GM23338 (cell line): ENCODE measurements at regions not wholly inside any gene's neighbourhood (a gene's known extent, or its start where the extent isn't known, plus 50 kb on each side); places are given as distances from the start of the nearest gene placed in this dataset.

ENCODE experiments used
- ATAC-seq: fragments of 200-7000 bp; cut with Tn5 transposase; 3 replicates; pipeline ENCODE4 v1.9.1; 2020
- DNase-seq: peaks from one replicate; pipeline ENCODE4 v3.0.0-alpha.2; 2015; ENCODE audit warnings: low spot score
- H2AFZ ChIP-seq: fragments of 200-600 bp; sonication (generic); 2 replicates; pipeline ENCODE4 v1.8.0; 2016; ENCODE audit warnings: antibody characterized with exemption, mild to moderate bottlenecking, moderate library complexity
- H3F3A ChIP-seq: fragments of 200-600 bp; sonication (generic); replicated peaks from 2 replicates; pipeline ENCODE4 v1.8.0; 2017; ENCODE audit warnings: antibody characterized with exemption, mixed run types, low read depth
- H3K27ac ChIP-seq: fragments of 200-600 bp; sonication (generic); 2 replicates; pipeline ENCODE4 v1.6.1; 2016; ENCODE audit warnings: low read depth
- H3K27me3 ChIP-seq: fragments of 200-600 bp; sonication (generic); 2 replicates; pipeline ENCODE4 v1.8.0; 2016; ENCODE audit warnings: mild to moderate bottlenecking, mixed run types, moderate library complexity; ENCODE audit not compliant: insufficient read depth
- H3K36me3 ChIP-seq: fragments of 200-600 bp; sonication (generic); 2 replicates; pipeline ENCODE4 v1.8.0; 2016; ENCODE audit warnings: mild to moderate bottlenecking; ENCODE audit not compliant: insufficient read depth
- H3K4me1 ChIP-seq: fragments of 200-600 bp; sonication (generic); 2 replicates; pipeline ENCODE4 v1.8.0; 2016; ENCODE audit warnings: mild to moderate bottlenecking, moderate library complexity; ENCODE audit not compliant: insufficient read depth
- H3K4me2 ChIP-seq: fragments of 200-600 bp; sonication (generic); 2 replicates; pipeline ENCODE4 v1.7.1; 2017; ENCODE audit warnings: mixed run types
- H3K4me3 ChIP-seq: fragments of 200-600 bp; sonication (generic); 2 replicates; pipeline ENCODE4 v1.6.1; 2016; ENCODE audit warnings: mixed run types
- H3K79me2 ChIP-seq: fragments of 200-600 bp; sonication (generic); replicated peaks from 2 replicates; pipeline ENCODE4 v1.8.0; 2017; ENCODE audit warnings: mild to moderate bottlenecking; ENCODE audit not compliant: insufficient read depth
- H3K9me2 ChIP-seq: fragments of 200-600 bp; sonication (generic); 2 replicates; pipeline ENCODE4 v1.8.0; 2017; ENCODE audit not compliant: insufficient read depth
- H4K20me1 ChIP-seq: fragments of 200-600 bp; sonication (generic); replicated peaks from 2 replicates; pipeline ENCODE4 v1.8.0; 2017; ENCODE audit warnings: mild to moderate bottlenecking; ENCODE audit not compliant: insufficient read depth
- H3K27ac Mint-ChIP-seq: 2 replicates; pipeline ENCODE4 v1.8.0; 2020; ENCODE audit warnings: inconsistent platforms, mild to moderate bottlenecking, moderate library complexity, mixed read lengths
- H3K27me3 Mint-ChIP-seq: 3 replicates; pipeline ENCODE4 v1.8.0; 2022; ENCODE audit warnings: low read depth, mild to moderate bottlenecking, moderate library complexity, mixed read lengths, inconsistent platforms; ENCODE audit not compliant: insufficient read depth, poor library complexity
- H3K36me3 Mint-ChIP-seq: 3 replicates; pipeline ENCODE4 v1.8.0; 2021; ENCODE audit warnings: low read depth, mild to moderate bottlenecking, inconsistent platforms, moderate library complexity, mixed read lengths
- H3K4me1 Mint-ChIP-seq: 3 replicates; pipeline ENCODE4 v1.8.0; 2020; ENCODE audit warnings: mild to moderate bottlenecking, inconsistent platforms, mixed read lengths
- H3K4me3 Mint-ChIP-seq: 3 replicates; pipeline ENCODE4 v1.8.0; 2021; ENCODE audit warnings: moderate library complexity, mild to moderate bottlenecking, inconsistent platforms, mixed read lengths
- H3K9me3 Mint-ChIP-seq: 3 replicates; pipeline ENCODE4 v1.8.0; 2020; ENCODE audit warnings: moderate library complexity, mild to moderate bottlenecking, inconsistent platforms, mixed read lengths
- CREB1 ChIP-seq: fragments of 250-450 bp; sonication (Bioruptor Pico); IDR thresholded peaks from 2 replicates; pipeline ENCODE4 v1.5.0; 2020; ENCODE audit warnings: low read depth, mild to moderate bottlenecking, moderate library complexity
- EZH2 ChIP-seq: fragments of 200-600 bp; sonication (generic); IDR thresholded peaks from one replicate; pipeline ENCODE4 v1.8.0; 2017; ENCODE audit warnings: antibody characterized with exemption, mild to moderate bottlenecking, low read depth; ENCODE audit not compliant: unreplicated experiment
- EZH2phosphoT487 ChIP-seq: fragments of 200-600 bp; sonication (generic); IDR thresholded peaks from one replicate; pipeline ENCODE4 v1.8.1; 2018; ENCODE audit warnings: antibody characterized with exemption; ENCODE audit not compliant: unreplicated experiment
- JUNB ChIP-seq: IDR thresholded peaks from one replicate; pipeline ENCODE4 v1.6.1; 2016; ENCODE audit warnings: antibody characterized with exemption; ENCODE audit not compliant: unreplicated experiment
- NANOG ChIP-seq: IDR thresholded peaks from 2 replicates; pipeline ENCODE4 v1.6.1; 2016; ENCODE audit warnings: antibody characterized with exemption, borderline replicate concordance
- POLR2AphosphoS5 ChIP-seq: IDR thresholded peaks from 2 replicates; pipeline ENCODE4 v1.6.1; 2016; ENCODE audit warnings: antibody characterized with exemption, low read depth
- STAT1 ChIP-seq: IDR thresholded peaks from one replicate; pipeline ENCODE4 v1.6.1; 2016; ENCODE audit warnings: antibody characterized with exemption; ENCODE audit not compliant: unreplicated experiment
- TF ChIP-seq, protein P1 (sequence below): IDR thresholded peaks from one replicate; pipeline ENCODE4 v1.6.1; 2018; ENCODE audit warnings: antibody characterized with exemption; ENCODE audit not compliant: unreplicated experiment
- TF ChIP-seq, protein P2 (sequence below): fragments of 250-450 bp; sonication (Bioruptor Pico); IDR thresholded peaks from 2 replicates; pipeline ENCODE4 v1.5.0; 2020; ENCODE audit warnings: mild to moderate bottlenecking, moderate library complexity
- TF ChIP-seq, protein P3 (sequence below), 2 experiments: fragments of 200-600 bp in 1 of 2; sonication (generic) in 1 of 2; conservative IDR thresholded peaks; 2 replicates each; pipeline versions ENCODE4 v1.5.1 to v1.6.1; 2016 to 2017; ENCODE audit warnings: antibody characterized with exemption in 2 of 2, low read depth in 2 of 2, mild to moderate bottlenecking in 2 of 2, moderate library complexity in 1 of 2

DNA sequence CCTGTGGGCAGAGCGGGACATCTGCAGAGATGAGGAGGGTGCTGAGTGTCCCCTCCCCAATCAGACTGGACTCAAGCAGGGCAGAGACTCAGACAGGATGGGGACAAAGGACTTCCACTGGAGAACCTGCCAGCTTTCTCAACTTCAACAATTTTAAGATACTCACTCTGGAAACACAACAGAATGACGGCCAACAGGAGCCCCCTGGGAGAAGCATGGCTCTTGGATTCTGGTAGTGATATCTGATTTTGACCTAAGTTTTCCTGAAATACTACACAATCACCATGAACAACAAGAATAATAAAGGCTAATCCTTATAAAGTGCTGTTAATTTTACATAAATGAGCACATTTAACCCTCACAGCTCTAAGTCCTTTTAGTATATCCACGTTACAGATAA is 83.5 kb upstream of the PLEKHG1 start:
- Histone ChIP-seq H3K4me2 (no peak overlapping the region), H2AFZ (no peak overlapping the region), H3K79me2 (no peaks in the 10 kb centered on the region), H3K27ac (no peak overlapping the region), H3K9me2 (no peaks in the 10 kb centered on the region; the same call in none of the 2 replicates), H4K20me1 (no peaks in the 10 kb centered on the region), H3F3A (no peaks in the 10 kb centered on the region), H3K36me3 (no peaks in the 10 kb centered on the region), H3K4me3 (no peak overlapping the region), H3K4me1 (no peaks in the 10 kb centered on the region; the same call in 1 of the 2 replicates), H3K27me3 (no peaks in the 10 kb centered on the region)
- Mint-ChIP-seq H3K9me3 (no peaks in the 10 kb centered on the region), H3K4me3 (no peak overlapping the region), H3K27ac (no peak overlapping the region), H3K36me3 (no peaks in the 10 kb centered on the region), H3K27me3 (peaks cover 4% of the 10 kb centered on the region), H3K4me1 (peaks cover 7% of the 10 kb centered on the region; the same call in 2 of the 3 replicates)
- DNase-seq: no peak
- TF ChIP-seq, protein P1, sequence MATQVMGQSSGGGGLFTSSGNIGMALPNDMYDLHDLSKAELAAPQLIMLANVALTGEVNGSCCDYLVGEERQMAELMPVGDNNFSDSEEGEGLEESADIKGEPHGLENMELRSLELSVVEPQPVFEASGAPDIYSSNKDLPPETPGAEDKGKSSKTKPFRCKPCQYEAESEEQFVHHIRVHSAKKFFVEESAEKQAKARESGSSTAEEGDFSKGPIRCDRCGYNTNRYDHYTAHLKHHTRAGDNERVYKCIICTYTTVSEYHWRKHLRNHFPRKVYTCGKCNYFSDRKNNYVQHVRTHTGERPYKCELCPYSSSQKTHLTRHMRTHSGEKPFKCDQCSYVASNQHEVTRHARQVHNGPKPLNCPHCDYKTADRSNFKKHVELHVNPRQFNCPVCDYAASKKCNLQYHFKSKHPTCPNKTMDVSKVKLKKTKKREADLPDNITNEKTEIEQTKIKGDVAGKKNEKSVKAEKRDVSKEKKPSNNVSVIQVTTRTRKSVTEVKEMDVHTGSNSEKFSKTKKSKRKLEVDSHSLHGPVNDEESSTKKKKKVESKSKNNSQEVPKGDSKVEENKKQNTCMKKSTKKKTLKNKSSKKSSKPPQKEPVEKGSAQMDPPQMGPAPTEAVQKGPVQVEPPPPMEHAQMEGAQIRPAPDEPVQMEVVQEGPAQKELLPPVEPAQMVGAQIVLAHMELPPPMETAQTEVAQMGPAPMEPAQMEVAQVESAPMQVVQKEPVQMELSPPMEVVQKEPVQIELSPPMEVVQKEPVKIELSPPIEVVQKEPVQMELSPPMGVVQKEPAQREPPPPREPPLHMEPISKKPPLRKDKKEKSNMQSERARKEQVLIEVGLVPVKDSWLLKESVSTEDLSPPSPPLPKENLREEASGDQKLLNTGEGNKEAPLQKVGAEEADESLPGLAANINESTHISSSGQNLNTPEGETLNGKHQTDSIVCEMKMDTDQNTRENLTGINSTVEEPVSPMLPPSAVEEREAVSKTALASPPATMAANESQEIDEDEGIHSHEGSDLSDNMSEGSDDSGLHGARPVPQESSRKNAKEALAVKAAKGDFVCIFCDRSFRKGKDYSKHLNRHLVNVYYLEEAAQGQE: no peak
- TF ChIP-seq JUNB (no peak), EZH2phosphoT487 (no peak)
- ATAC-seq: no peak

DNA sequence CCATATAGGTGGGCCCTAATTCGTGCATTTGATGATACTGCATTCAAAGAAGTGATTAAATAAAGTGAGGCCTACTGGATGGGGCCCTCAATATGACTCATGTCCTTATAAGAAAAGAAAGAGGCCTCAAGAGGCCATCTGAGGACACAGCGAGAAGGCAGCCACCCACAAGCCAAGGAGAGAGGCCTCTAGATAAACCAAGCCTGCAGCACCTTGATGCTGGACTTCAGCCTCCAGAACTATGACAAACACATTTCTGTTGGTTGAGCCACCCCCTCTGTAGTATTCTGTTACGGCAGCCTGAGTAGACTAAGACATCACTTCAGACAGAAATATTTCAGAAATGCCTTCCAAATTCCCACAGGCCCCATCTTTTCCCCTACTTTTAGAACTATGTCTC is 82.5 kb upstream of the PLEKHG1 start:
- DNase-seq (no peak), ATAC-seq (no peak)
- Histone ChIP-seq H3K27me3 (no peaks in the 10 kb centered on the region), H3K4me3 (no peak overlapping the region), H3K36me3 (no peaks in the 10 kb centered on the region), H3F3A (no peaks in the 10 kb centered on the region), H3K9me2 (no peaks in the 10 kb centered on the region; the same call in none of the 2 replicates), H3K4me2 (no peak overlapping the region), H3K27ac (no peak overlapping the region), H2AFZ (no peak overlapping the region), H4K20me1 (no peaks in the 10 kb centered on the region), H3K79me2 (no peaks in the 10 kb centered on the region), H3K4me1 (no peaks in the 10 kb centered on the region; the same call in 1 of the 2 replicates)
- Mint-ChIP-seq H3K27ac (no peak overlapping the region), H3K36me3 (no peaks in the 10 kb centered on the region), H3K27me3 (peaks cover 4% of the 10 kb centered on the region), H3K4me1 (peaks cover 7% of the 10 kb centered on the region; the same call in 2 of the 3 replicates), H3K4me3 (no peak overlapping the region), H3K9me3 (no peaks in the 10 kb centered on the region)
- TF ChIP-seq STAT1 (no peak), POLR2AphosphoS5 (no peak), EZH2phosphoT487 (no peak), NANOG (no peak), CREB1 (no peak), EZH2 (no peak)
- TF ChIP-seq, protein P2, sequence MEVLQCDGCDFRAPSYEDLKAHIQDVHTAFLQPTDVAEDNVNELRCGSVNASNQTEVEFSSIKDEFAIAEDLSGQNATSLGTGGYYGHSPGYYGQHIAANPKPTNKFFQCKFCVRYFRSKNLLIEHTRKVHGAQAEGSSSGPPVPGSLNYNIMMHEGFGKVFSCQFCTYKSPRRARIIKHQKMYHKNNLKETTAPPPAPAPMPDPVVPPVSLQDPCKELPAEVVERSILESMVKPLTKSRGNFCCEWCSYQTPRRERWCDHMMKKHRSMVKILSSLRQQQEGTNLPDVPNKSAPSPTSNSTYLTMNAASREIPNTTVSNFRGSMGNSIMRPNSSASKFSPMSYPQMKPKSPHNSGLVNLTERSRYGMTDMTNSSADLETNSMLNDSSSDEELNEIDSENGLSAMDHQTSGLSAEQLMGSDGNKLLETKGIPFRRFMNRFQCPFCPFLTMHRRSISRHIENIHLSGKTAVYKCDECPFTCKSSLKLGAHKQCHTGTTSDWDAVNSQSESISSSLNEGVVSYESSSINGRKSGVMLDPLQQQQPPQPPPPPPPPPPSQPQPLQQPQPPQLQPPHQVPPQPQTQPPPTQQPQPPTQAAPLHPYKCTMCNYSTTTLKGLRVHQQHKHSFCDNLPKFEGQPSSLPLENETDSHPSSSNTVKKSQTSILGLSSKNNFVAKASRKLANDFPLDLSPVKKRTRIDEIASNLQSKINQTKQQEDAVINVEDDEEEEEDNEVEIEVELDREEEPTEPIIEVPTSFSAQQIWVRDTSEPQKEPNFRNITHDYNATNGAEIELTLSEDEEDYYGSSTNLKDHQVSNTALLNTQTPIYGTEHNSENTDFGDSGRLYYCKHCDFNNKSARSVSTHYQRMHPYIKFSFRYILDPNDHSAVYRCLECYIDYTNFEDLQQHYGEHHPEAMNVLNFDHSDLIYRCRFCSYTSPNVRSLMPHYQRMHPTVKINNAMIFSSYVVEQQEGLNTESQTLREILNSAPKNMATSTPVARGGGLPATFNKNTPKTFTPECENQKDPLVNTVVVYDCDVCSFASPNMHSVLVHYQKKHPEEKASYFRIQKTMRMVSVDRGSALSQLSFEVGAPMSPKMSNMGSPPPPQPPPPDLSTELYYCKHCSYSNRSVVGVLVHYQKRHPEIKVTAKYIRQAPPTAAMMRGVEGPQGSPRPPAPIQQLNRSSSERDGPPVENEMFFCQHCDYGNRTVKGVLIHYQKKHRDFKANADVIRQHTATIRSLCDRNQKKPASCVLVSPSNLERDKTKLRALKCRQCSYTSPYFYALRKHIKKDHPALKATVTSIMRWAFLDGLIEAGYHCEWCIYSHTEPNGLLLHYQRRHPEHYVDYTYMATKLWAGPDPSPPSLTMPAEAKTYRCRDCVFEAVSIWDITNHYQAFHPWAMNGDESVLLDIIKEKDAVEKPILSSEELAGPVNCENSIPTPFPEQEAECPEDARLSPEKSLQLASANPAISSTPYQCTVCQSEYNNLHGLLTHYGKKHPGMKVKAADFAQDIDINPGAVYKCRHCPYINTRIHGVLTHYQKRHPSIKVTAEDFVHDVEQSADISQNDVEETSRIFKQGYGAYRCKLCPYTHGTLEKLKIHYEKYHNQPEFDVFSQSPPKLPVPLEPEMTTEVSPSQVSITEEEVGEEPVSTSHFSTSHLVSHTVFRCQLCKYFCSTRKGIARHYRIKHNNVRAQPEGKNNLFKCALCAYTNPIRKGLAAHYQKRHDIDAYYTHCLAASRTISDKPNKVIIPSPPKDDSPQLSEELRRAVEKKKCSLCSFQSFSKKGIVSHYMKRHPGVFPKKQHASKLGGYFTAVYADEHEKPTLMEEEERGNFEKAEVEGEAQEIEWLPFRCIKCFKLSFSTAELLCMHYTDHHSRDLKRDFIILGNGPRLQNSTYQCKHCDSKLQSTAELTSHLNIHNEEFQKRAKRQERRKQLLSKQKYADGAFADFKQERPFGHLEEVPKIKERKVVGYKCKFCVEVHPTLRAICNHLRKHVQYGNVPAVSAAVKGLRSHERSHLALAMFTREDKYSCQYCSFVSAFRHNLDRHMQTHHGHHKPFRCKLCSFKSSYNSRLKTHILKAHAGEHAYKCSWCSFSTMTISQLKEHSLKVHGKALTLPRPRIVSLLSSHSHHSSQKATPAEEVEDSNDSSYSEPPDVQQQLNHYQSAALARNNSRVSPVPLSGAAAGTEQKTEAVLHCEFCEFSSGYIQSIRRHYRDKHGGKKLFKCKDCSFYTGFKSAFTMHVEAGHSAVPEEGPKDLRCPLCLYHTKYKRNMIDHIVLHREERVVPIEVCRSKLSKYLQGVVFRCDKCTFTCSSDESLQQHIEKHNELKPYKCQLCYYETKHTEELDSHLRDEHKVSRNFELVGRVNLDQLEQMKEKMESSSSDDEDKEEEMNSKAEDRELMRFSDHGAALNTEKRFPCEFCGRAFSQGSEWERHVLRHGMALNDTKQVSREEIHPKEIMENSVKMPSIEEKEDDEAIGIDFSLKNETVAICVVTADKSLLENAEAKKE (CRISPR knock-in tag): no peak
- TF ChIP-seq, protein P3, sequence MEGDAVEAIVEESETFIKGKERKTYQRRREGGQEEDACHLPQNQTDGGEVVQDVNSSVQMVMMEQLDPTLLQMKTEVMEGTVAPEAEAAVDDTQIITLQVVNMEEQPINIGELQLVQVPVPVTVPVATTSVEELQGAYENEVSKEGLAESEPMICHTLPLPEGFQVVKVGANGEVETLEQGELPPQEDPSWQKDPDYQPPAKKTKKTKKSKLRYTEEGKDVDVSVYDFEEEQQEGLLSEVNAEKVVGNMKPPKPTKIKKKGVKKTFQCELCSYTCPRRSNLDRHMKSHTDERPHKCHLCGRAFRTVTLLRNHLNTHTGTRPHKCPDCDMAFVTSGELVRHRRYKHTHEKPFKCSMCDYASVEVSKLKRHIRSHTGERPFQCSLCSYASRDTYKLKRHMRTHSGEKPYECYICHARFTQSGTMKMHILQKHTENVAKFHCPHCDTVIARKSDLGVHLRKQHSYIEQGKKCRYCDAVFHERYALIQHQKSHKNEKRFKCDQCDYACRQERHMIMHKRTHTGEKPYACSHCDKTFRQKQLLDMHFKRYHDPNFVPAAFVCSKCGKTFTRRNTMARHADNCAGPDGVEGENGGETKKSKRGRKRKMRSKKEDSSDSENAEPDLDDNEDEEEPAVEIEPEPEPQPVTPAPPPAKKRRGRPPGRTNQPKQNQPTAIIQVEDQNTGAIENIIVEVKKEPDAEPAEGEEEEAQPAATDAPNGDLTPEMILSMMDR (conservative IDR thresholded peaks at IDR 0.05; ENCODE audit: low read depth in 2 of 2): no peak
